Activated CD4-positive, alpha-beta T cell treated with anti-CD3 and anti-CD28 coated beads for 36 hours (primary cell): ENCODE measurements at regions not wholly inside any gene's neighbourhood (a gene's known extent, or its start where the extent isn't known, plus 50 kb on each side); places are given as distances from the start of the nearest gene placed in this dataset.
"Not testable (repeated sequence)": the region's sequence is repeated elsewhere in the genome, so short reads cannot be mapped to it uniquely, and the experiment has no call there.

Source experiments
- ATAC-seq: fragments of 200-7000 bp; cut with Tn5 transposase; one replicate; pipeline ENCODE4 v1.10.0; 2021; ENCODE audit warnings: mild to moderate bottlenecking, moderate library complexity
- CTCF ChIA-PET: fragments of 350-600 bp; sonication (Branson Sonifier 250); formaldehyde crosslinking; loops from one replicate; lab custom pipeline; 2021; ENCODE audit warnings: antibody characterized with exemption; lab: Charles Lee
- POLR2A ChIA-PET: fragments of 350-600 bp; sonication (Branson Sonifier 250); formaldehyde crosslinking; loops from one replicate; lab custom pipeline; 2021; ENCODE audit warnings: antibody characterized with exemption, inconsistent platforms; lab: Charles Lee
- DNase-seq: peaks from one replicate; pipeline ENCODE4 v3.0.0-alpha.2; 2020
- H3K27ac Mint-ChIP-seq: one replicate; pipeline ENCODE4 v1.8.0; 2021; ENCODE audit warnings: mixed read lengths
- H3K27me3 Mint-ChIP-seq: one replicate; pipeline ENCODE4 v1.8.0; 2021; ENCODE audit warnings: mixed read lengths
- H3K36me3 Mint-ChIP-seq: one replicate; pipeline ENCODE4 v1.8.0; 2021; ENCODE audit warnings: low read depth, mixed read lengths
- H3K4me1 Mint-ChIP-seq: one replicate; pipeline ENCODE4 v1.8.0; 2021; ENCODE audit warnings: mixed read lengths
- H3K4me3 Mint-ChIP-seq: one replicate; pipeline ENCODE4 v1.8.0; 2021; ENCODE audit warnings: mild to moderate bottlenecking, moderate library complexity, mixed read lengths
- H3K9me3 Mint-ChIP-seq: one replicate; pipeline ENCODE4 v1.8.0; 2021; ENCODE audit warnings: low read depth, mixed read lengths
- intact Hi-C, 2 experiments: fragments of 100-400 bp; cut with DNase I in 1 of 2; cut with micrococcal nuclease in 1 of 2; formaldehyde crosslinking; loops; one replicate each; pipeline versions ENCODE4 v1.14.2 to v1.15.1; 2022 to 2024; cut with DNase I, micrococcal nuclease

GRCh38 chr9:135305546-135306180 lies 173.9 kb upstream of the PPP1R26 start:
- POLR2A ChIA-PET = no interaction called here
- intact Hi-C loops = no loop called here
- no peak overlapping the region for H3K27ac Mint-ChIP-seq
- H3K4me3 Mint-ChIP-seq = no peak overlapping the region
- ATAC-seq (no peak), DNase-seq (no peak)
- no peaks in the 10 kb centered on the region for H3K4me1 Mint-ChIP-seq
- peaks cover 12% of the 10 kb centered on the region for H3K27me3 Mint-ChIP-seq
- no peaks in the 10 kb centered on the region for H3K36me3 Mint-ChIP-seq
- no peaks in the 10 kb centered on the region for H3K9me3 Mint-ChIP-seq
- CTCF ChIA-PET = interaction anchor here (0.9 kb wide), 1 partner anchor 12 kb away, joined by 3 read pairs; no protein-coding TSS in a partner anchor

GRCh38 chr9:135306699-135307098 lies 172.9 kb upstream of the PPP1R26 start:
- no peaks in the 10 kb centered on the region for H3K4me1 Mint-ChIP-seq
- ChIA-PET POLR2A (no interaction called here), CTCF (no interaction called here)
- no peaks in the 10 kb centered on the region for H3K36me3 Mint-ChIP-seq
- no peak overlapping the region for H3K4me3 Mint-ChIP-seq
- ATAC-seq (no peak), DNase-seq (no peak)
- no peak overlapping the region for H3K27ac Mint-ChIP-seq
- no peaks in the 10 kb centered on the region for H3K9me3 Mint-ChIP-seq
- intact Hi-C loops = no loop called here
- H3K27me3 Mint-ChIP-seq = peaks cover 12% of the 10 kb centered on the region

- ChIA-PET CTCF (no interaction called here), POLR2A (no interaction called here)
- Mint-ChIP-seq H3K4me3 (no peak overlapping the region), H3K27me3 (peaks cover 12% of the 10 kb centered on the region), H3K9me3 (no peaks in the 10 kb centered on the region), H3K36me3 (no peaks in the 10 kb centered on the region), H3K27ac (no peak overlapping the region), H3K4me1 (no peaks in the 10 kb centered on the region)
- no peak for DNase-seq
- intact Hi-C loops = no loop called here
- ATAC-seq = no peak
Measured at GRCh38 chr9:135307300-135307699, 172.3 kb upstream of the PPP1R26 start.

GRCh38 chr9:135307919-135308318 lies 171.7 kb upstream of the PPP1R26 start:
- H3K36me3 Mint-ChIP-seq, DNase-seq, H3K9me3 Mint-ChIP-seq, POLR2A ChIA-PET, H3K4me3 Mint-ChIP-seq, CTCF ChIA-PET, intact Hi-C loops, ATAC-seq, H3K4me1 Mint-ChIP-seq, H3K27ac Mint-ChIP-seq: not testable (repeated sequence)
- peaks cover 16% of the 10 kb centered on the region for H3K27me3 Mint-ChIP-seq

- no peaks in the 10 kb centered on the region for H3K36me3 Mint-ChIP-seq
- no peak overlapping the region for H3K4me3 Mint-ChIP-seq
- peaks cover 7% of the 10 kb centered on the region for H3K9me3 Mint-ChIP-seq
- H3K4me1 Mint-ChIP-seq = no peaks in the 10 kb centered on the region
- ATAC-seq = no peak
- peaks cover 16% of the 10 kb centered on the region for H3K27me3 Mint-ChIP-seq
- no peak for DNase-seq
- intact Hi-C loops = no loop called here
- CTCF ChIA-PET = no interaction called here
- POLR2A ChIA-PET = no interaction called here
- no peak overlapping the region for H3K27ac Mint-ChIP-seq
Measured at GRCh38 chr9:135308821-135309762, 170.5 kb upstream of the PPP1R26 start.

- ChIA-PET POLR2A (no interaction called here), CTCF (no interaction called here)
- no peak for DNase-seq
- Mint-ChIP-seq H3K36me3 (no peaks in the 10 kb centered on the region), H3K4me1 (no peaks in the 10 kb centered on the region), H3K9me3 (peaks cover 7% of the 10 kb centered on the region), H3K27ac (no peak overlapping the region), H3K27me3 (peaks cover 16% of the 10 kb centered on the region), H3K4me3 (no peak overlapping the region)
- intact Hi-C loops = no loop called here
- no peak for ATAC-seq
Measured at GRCh38 chr9:135309763-135310125, 169.8 kb upstream of the PPP1R26 start.

GRCh38 chr9:135310134-135310533 lies 169.4 kb upstream of the PPP1R26 start:
- peaks cover 7% of the 10 kb centered on the region for H3K9me3 Mint-ChIP-seq
- no peaks in the 10 kb centered on the region for H3K36me3 Mint-ChIP-seq
- no peak for DNase-seq
- ChIA-PET CTCF (no interaction called here), POLR2A (no interaction called here)
- H3K27me3 Mint-ChIP-seq = peaks cover 18% of the 10 kb centered on the region
- ATAC-seq = no peak
- H3K4me1 Mint-ChIP-seq = no peaks in the 10 kb centered on the region
- H3K27ac Mint-ChIP-seq = no peak overlapping the region
- H3K4me3 Mint-ChIP-seq = no peak overlapping the region
- intact Hi-C loops = no loop called here

GRCh38 chr9:135315572-135315971 lies 164.0 kb upstream of the PPP1R26 start:
- Mint-ChIP-seq H3K4me3 (no peak overlapping the region), H3K4me1 (no peaks in the 10 kb centered on the region)

GRCh38 chr9:135320331-135320730 lies 159.3 kb upstream of the PPP1R26 start:
- DNase-seq = no peak
- intact Hi-C loops = no loop called here
- no peaks in the 10 kb centered on the region for H3K9me3 Mint-ChIP-seq
- ChIA-PET CTCF (no interaction called here), POLR2A (no interaction called here)
- no peaks in the 10 kb centered on the region for H3K36me3 Mint-ChIP-seq
- ATAC-seq = no peak
- peaks cover 2% of the 10 kb centered on the region for H3K27me3 Mint-ChIP-seq
- H3K27ac Mint-ChIP-seq = no peak overlapping the region
- no peak overlapping the region for H3K4me3 Mint-ChIP-seq
- H3K4me1 Mint-ChIP-seq = no peaks in the 10 kb centered on the region

More at GRCh38 chr9:135315572-135315971, 164.0 kb upstream of the PPP1R26 start:
- CTCF ChIA-PET = no interaction called here
- intact Hi-C loops = no loop called here
- DNase-seq (no peak), ATAC-seq (no peak)
- POLR2A ChIA-PET = no interaction called here
- Mint-ChIP-seq H3K36me3 (no peaks in the 10 kb centered on the region), H3K27ac (no peak overlapping the region), H3K9me3 (peaks cover 7% of the 10 kb centered on the region), H3K27me3 (peaks cover 6% of the 10 kb centered on the region)

- Mint-ChIP-seq H3K9me3 (no peaks in the 10 kb centered on the region), H3K36me3 (no peaks in the 10 kb centered on the region), H3K4me1 (no peaks in the 10 kb centered on the region), H3K27ac (no peak overlapping the region), H3K4me3 (no peak overlapping the region), H3K27me3 (peaks cover 2% of the 10 kb centered on the region)
- ATAC-seq = no peak
- ChIA-PET POLR2A (no interaction called here), CTCF (no interaction called here)
- DNase-seq = no peak
- intact Hi-C loops = no loop called here
Measured at GRCh38 chr9:135320943-135321342, 158.6 kb upstream of the PPP1R26 start.

GRCh38 chr9:135321580-135321979 lies 158.0 kb upstream of the PPP1R26 start:
- ATAC-seq (no peak), DNase-seq (no peak)
- Mint-ChIP-seq H3K4me1 (no peaks in the 10 kb centered on the region), H3K4me3 (no peak overlapping the region), H3K9me3 (no peaks in the 10 kb centered on the region), H3K27me3 (peaks cover 2% of the 10 kb centered on the region), H3K27ac (no peak overlapping the region), H3K36me3 (no peaks in the 10 kb centered on the region)
- intact Hi-C loops = no loop called here
- POLR2A ChIA-PET = no interaction called here
- CTCF ChIA-PET = no interaction called here

- no peaks in the 10 kb centered on the region for H3K4me1 Mint-ChIP-seq
- intact Hi-C loops = no loop called here
- H3K36me3 Mint-ChIP-seq = no peaks in the 10 kb centered on the region
- no peaks in the 10 kb centered on the region for H3K9me3 Mint-ChIP-seq
- H3K27ac Mint-ChIP-seq = no peak overlapping the region
- DNase-seq (no peak), ATAC-seq (no peak)
- peaks cover 4% of the 10 kb centered on the region for H3K27me3 Mint-ChIP-seq
- no peak overlapping the region for H3K4me3 Mint-ChIP-seq
- ChIA-PET POLR2A (no interaction called here), CTCF (no interaction called here)
Measured at GRCh38 chr9:135324329-135324728, 155.3 kb upstream of the PPP1R26 start.
